ENCODE measurements at regions not wholly inside any gene's neighbourhood (a gene's known extent, or its start where the extent isn't known, plus 50 kb on each side); places are given as distances from the start of the nearest gene placed in this dataset.

- TF ChIP-seq CTCF (IDR thresholded peaks at IDR 0.05) (no peak), POLR2AphosphoS5 (IDR thresholded peaks at IDR 0.05; ENCODE audit: low read depth, low read length) (no peak), YY1 (IDR thresholded peaks at IDR 0.05; ENCODE audit: low read depth) (no peak), TAF1 (IDR thresholded peaks at IDR 0.05; ENCODE audit: borderline replicate concordance, low read depth, low read length) (no peak), EP300 (IDR thresholded peaks at IDR 0.05; ENCODE audit: borderline replicate concordance in 1 of 2, low read depth in 1 of 2, low read length in 1 of 2) (no peak), CHD2 (IDR thresholded peaks at IDR 0.05; ENCODE audit: low read length, partially characterized antibody) (no peak), RFX5 (IDR thresholded peaks at IDR 0.05; ENCODE audit: low read length) (no peak), FOXJ3 (CRISPR knock-in tag; IDR thresholded peaks at IDR 0.05) (no peak), RAD21 (IDR thresholded peaks at IDR 0.05; ENCODE audit: low read length) (no peak), EZH2phosphoT487 (IDR thresholded peaks at IDR 0.05; ENCODE audit: borderline replicate concordance, low read depth) (no peak), SIN3A (IDR thresholded peaks at IDR 0.05; ENCODE audit: borderline replicate concordance, low read depth, low read length) (no peak)
These were observed 143.6 kb upstream of the LMO4 start for GRCh38 chr1:87185077-87185476.

All from SK-N-SH (cell line).